ENCODE measurements at regions not wholly inside any gene's neighbourhood (a gene's known extent, or its start where the extent isn't known, plus 50 kb on each side); places are given as distances from the start of the nearest gene placed in this dataset.
"Not testable (repeated sequence)": the region's sequence is repeated elsewhere in the genome, so short reads cannot be mapped to it uniquely, and the experiment has no call there.

- DNase-seq (ENCODE audit: low read depth in 2 of 2) = no peak
Observed at GRCh38 chr7:16094651-16095050, 326.7 kb downstream of the CRPPA start.

- DNase-seq (ENCODE audit: low read depth in 2 of 2) = no peak
Observed at GRCh38 chr7:16092711-16093110, 328.6 kb downstream of the CRPPA start.

- DNase-seq (ENCODE audit: low read depth in 2 of 2) = peak in 1 of 2 donors; percentile 42
Observed at GRCh38 chr7:16091701-16092310, 329.5 kb downstream of the CRPPA start.

- no peak for DNase-seq (ENCODE audit: low read depth in 2 of 2)
Observed at GRCh38 chr7:16089801-16090200, 331.5 kb downstream of the CRPPA start.

GRCh38 chr7:16089191-16089590 lies 332.1 kb downstream of the CRPPA start:
- no peak for DNase-seq (ENCODE audit: low read depth in 2 of 2)

- DNase-seq (ENCODE audit: low read depth in 2 of 2) = peak in 1 of 2 donors; percentile 26
Observed at GRCh38 chr7:16086743-16087142, 334.6 kb downstream of the CRPPA start.

GRCh38 chr7:16085780-16086179 lies 335.6 kb downstream of the CRPPA start:
- not testable (repeated sequence) for DNase-seq (ENCODE audit: low read depth in 2 of 2)

- DNase-seq (ENCODE audit: low read depth in 2 of 2) = no peak
Observed at GRCh38 chr7:16084875-16085274, 336.5 kb downstream of the CRPPA start.

GRCh38 chr7:16084370-16084769 lies 337.0 kb downstream of the CRPPA start:
- DNase-seq (ENCODE audit: low read depth in 2 of 2) = peak in 1 of 2 donors; percentile 71

- DNase-seq (ENCODE audit: low read depth in 2 of 2) = peak in 1 of 2 donors; percentile 81
Observed at GRCh38 chr7:16083931-16084330, 337.4 kb downstream of the CRPPA start.

- DNase-seq (ENCODE audit: low read depth in 2 of 2) = no peak
Observed at GRCh38 chr7:16080131-16080530, 341.2 kb downstream of the CRPPA start.

- DNase-seq (ENCODE audit: low read depth in 2 of 2) = no peak
Observed at GRCh38 chr7:16079723-16080122, 341.6 kb downstream of the CRPPA start.

GRCh38 chr7:16078076-16078952 lies 343.0 kb downstream of the CRPPA start:
- DNase-seq (ENCODE audit: low read depth in 2 of 2) = peak; percentile 63 to 79

GRCh38 chr7:16071246-16071857 lies 350.0 kb downstream of the CRPPA start:
- peak; percentile 70 to 78 for DNase-seq (ENCODE audit: low read depth in 2 of 2)

GRCh38 chr7:16070806-16071205 lies 350.5 kb downstream of the CRPPA start:
- DNase-seq (ENCODE audit: low read depth in 2 of 2) = no peak

- DNase-seq (ENCODE audit: low read depth in 2 of 2) = no peak
Observed at GRCh38 chr7:16069998-16070397, 351.3 kb downstream of the CRPPA start.

- no peak for DNase-seq (ENCODE audit: low read depth in 2 of 2)
Observed at GRCh38 chr7:16068183-16068582, 353.2 kb downstream of the CRPPA start.

- no peak for DNase-seq (ENCODE audit: low read depth in 2 of 2)
Observed at GRCh38 chr7:16067711-16068110, 353.6 kb downstream of the CRPPA start.

GRCh38 chr7:16066805-16067459 lies 354.4 kb downstream of the CRPPA start:
- peak in 1 of 2 donors; percentile 27 for DNase-seq (ENCODE audit: low read depth in 2 of 2)

- DNase-seq (ENCODE audit: low read depth in 2 of 2) = no peak
Observed at GRCh38 chr7:16065939-16066338, 355.4 kb downstream of the CRPPA start.

GRCh38 chr7:16063716-16064675 lies 357.3 kb downstream of the CRPPA start:
- DNase-seq (ENCODE audit: low read depth in 2 of 2) = peak in 1 of 2 donors; percentile 31
